ENCODE measurements at regions not wholly inside any gene's neighbourhood (a gene's known extent, or its start where the extent isn't known, plus 50 kb on each side); places are given as distances from the start of the nearest gene placed in this dataset.

GRCh38 chr1:228853637-228854036, 118.4 kb downstream of the RHOU start:
- no peaks in the 10 kb centered on the region for H3K9me3 ChIP-seq (ENCODE audit: low read depth, low read length)
- H3K4me1 ChIP-seq (ENCODE audit: insufficient read depth, low read length) = no peaks in the 10 kb centered on the region
- H3K27ac ChIP-seq (ENCODE audit: low read depth, low read length) = no peak overlapping the region
- no peak overlapping the region for H2AFZ ChIP-seq (ENCODE audit: low read length)
- no peak for DNase-seq (ENCODE audit: insufficient read length, low spot score, missing footprints)
- no peak overlapping the region for H3K4me3 ChIP-seq (ENCODE audit: insufficient read depth, low read length)
- no peak overlapping the region for H3K4me2 ChIP-seq (ENCODE audit: insufficient read depth, low read length)
- no peaks in the 10 kb centered on the region for H3K36me3 ChIP-seq (ENCODE audit: insufficient read depth, low read length)
- H4K20me1 ChIP-seq (ENCODE audit: insufficient read depth, low read length) = no peaks in the 10 kb centered on the region
- TF ChIP-seq, protein P1, sequence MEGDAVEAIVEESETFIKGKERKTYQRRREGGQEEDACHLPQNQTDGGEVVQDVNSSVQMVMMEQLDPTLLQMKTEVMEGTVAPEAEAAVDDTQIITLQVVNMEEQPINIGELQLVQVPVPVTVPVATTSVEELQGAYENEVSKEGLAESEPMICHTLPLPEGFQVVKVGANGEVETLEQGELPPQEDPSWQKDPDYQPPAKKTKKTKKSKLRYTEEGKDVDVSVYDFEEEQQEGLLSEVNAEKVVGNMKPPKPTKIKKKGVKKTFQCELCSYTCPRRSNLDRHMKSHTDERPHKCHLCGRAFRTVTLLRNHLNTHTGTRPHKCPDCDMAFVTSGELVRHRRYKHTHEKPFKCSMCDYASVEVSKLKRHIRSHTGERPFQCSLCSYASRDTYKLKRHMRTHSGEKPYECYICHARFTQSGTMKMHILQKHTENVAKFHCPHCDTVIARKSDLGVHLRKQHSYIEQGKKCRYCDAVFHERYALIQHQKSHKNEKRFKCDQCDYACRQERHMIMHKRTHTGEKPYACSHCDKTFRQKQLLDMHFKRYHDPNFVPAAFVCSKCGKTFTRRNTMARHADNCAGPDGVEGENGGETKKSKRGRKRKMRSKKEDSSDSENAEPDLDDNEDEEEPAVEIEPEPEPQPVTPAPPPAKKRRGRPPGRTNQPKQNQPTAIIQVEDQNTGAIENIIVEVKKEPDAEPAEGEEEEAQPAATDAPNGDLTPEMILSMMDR (IDR thresholded peaks at IDR 0.05; ENCODE audit: extremely low read depth, low read depth, low read length) = no peak
- H3K79me2 ChIP-seq (ENCODE audit: insufficient read depth, low read length) = no peaks in the 10 kb centered on the region
- no peaks in the 10 kb centered on the region for H3K27me3 ChIP-seq (ENCODE audit: insufficient read depth, low read length)

DNA sequence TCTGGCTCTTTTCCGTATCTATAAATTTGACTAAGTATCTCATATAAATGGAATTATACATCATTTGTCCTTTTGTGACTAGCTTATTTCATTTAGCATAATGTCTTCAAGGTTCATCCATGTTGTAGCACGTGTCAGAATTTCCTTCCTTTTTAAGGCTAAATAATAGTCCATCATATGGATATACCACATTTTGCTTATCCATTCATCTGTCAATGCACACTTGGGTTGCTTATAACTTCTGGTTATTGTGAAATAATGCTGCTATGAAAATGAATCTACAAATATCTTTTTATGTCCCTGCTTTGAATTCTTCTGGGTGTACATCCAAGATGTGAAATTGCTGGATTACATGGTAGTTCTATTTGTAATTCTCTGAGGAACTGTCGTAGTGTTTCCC, 119.6 kb downstream of the RHOU start:
- Histone ChIP-seq H3K79me2 (ENCODE audit: insufficient read depth, low read length) (no peaks in the 10 kb centered on the region), H3K9me3 (ENCODE audit: low read depth, low read length) (no peaks in the 10 kb centered on the region), H3K4me1 (ENCODE audit: insufficient read depth, low read length) (no peaks in the 10 kb centered on the region), H3K36me3 (ENCODE audit: insufficient read depth, low read length) (no peaks in the 10 kb centered on the region), H4K20me1 (ENCODE audit: insufficient read depth, low read length) (no peaks in the 10 kb centered on the region), H3K27me3 (ENCODE audit: insufficient read depth, low read length) (no peaks in the 10 kb centered on the region), H3K4me3 (ENCODE audit: insufficient read depth, low read length) (no peak overlapping the region), H3K27ac (ENCODE audit: low read depth, low read length) (no peak overlapping the region), H3K4me2 (ENCODE audit: insufficient read depth, low read length) (no peak overlapping the region), H2AFZ (ENCODE audit: low read length) (no peak overlapping the region)
- TF ChIP-seq, protein P1 (IDR thresholded peaks at IDR 0.05; ENCODE audit: extremely low read depth, low read depth, low read length) = no peak
- DNase-seq (ENCODE audit: insufficient read length, low spot score, missing footprints) = no peak

DNA sequence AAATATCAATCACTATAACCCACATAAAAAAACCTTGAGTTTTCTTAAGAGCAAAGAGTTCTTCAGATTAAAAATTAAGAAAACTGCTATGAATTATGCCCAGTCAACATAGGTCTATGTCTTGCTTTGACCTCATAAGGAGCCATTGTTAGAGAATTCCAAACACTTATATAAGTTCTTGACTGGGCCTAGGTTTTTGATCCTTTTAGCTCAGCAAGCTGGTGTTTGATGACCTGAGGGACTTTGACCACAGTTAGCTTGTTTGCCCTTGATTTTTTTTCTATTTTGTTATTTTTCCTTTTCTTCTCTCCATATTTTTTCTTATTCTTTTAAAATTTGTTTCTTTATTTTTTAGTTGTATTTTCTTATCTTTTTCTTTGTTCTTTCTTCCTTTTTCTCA, 122.3 kb downstream of the RHOU start:
- H3K4me1 ChIP-seq (ENCODE audit: insufficient read depth, low read length) = peaks cover 8% of the 10 kb centered on the region
- H3K36me3 ChIP-seq (ENCODE audit: insufficient read depth, low read length) = no peaks in the 10 kb centered on the region
- H3K4me2 ChIP-seq (ENCODE audit: insufficient read depth, low read length) = no peak overlapping the region
- H2AFZ ChIP-seq (ENCODE audit: low read length) = no peak overlapping the region
- H3K4me3 ChIP-seq (ENCODE audit: insufficient read depth, low read length) = no peak overlapping the region
- no peaks in the 10 kb centered on the region for H4K20me1 ChIP-seq (ENCODE audit: insufficient read depth, low read length)
- peaks cover 5% of the 10 kb centered on the region for H3K27me3 ChIP-seq (ENCODE audit: insufficient read depth, low read length)
- no peaks in the 10 kb centered on the region for H3K79me2 ChIP-seq (ENCODE audit: insufficient read depth, low read length)
- H3K27ac ChIP-seq (ENCODE audit: low read depth, low read length) = no peak overlapping the region
- no peak for DNase-seq (ENCODE audit: insufficient read length, low spot score, missing footprints)
- TF ChIP-seq, protein P1 (IDR thresholded peaks at IDR 0.05; ENCODE audit: extremely low read depth, low read depth, low read length) = no peak
- no peaks in the 10 kb centered on the region for H3K9me3 ChIP-seq (ENCODE audit: low read depth, low read length)

GRCh38 chr1:228860911-228861831, 125.9 kb downstream of the RHOU start:
- peaks cover 8% of the 10 kb centered on the region for H3K4me1 ChIP-seq (ENCODE audit: insufficient read depth, low read length)
- no peak overlapping the region for H3K27ac ChIP-seq (ENCODE audit: low read depth, low read length)
- H3K4me3 ChIP-seq (ENCODE audit: insufficient read depth, low read length) = no peak overlapping the region
- H4K20me1 ChIP-seq (ENCODE audit: insufficient read depth, low read length) = no peaks in the 10 kb centered on the region
- no peaks in the 10 kb centered on the region for H3K9me3 ChIP-seq (ENCODE audit: low read depth, low read length)
- H3K27me3 ChIP-seq (ENCODE audit: insufficient read depth, low read length) = peaks cover 7% of the 10 kb centered on the region
- H3K36me3 ChIP-seq (ENCODE audit: insufficient read depth, low read length) = no peaks in the 10 kb centered on the region
- H3K4me2 ChIP-seq (ENCODE audit: insufficient read depth, low read length) = no peak overlapping the region
- DNase-seq (ENCODE audit: insufficient read length, low spot score, missing footprints) = peak; percentile 92
- H3K79me2 ChIP-seq (ENCODE audit: insufficient read depth, low read length) = no peaks in the 10 kb centered on the region
- H2AFZ ChIP-seq (ENCODE audit: low read length) = no peak overlapping the region
- TF ChIP-seq, protein P1 (IDR thresholded peaks at IDR 0.05; ENCODE audit: extremely low read depth, low read depth, low read length) = no peak
